Left lobe of liver (tissue), 2 donors: ENCODE measurements at regions not wholly inside any gene's neighbourhood (a gene's known extent, or its start where the extent isn't known, plus 50 kb on each side); places are given as distances from the start of the nearest gene placed in this dataset.
"Not testable (repeated sequence)": the region's sequence is repeated elsewhere in the genome, so short reads cannot be mapped to it uniquely, and the experiment has no call there.

ENCODE experiments used
- ATAC-seq: fragments of 200-7000 bp; cut with Tn5 transposase; one replicate; pipeline ENCODE4 v1.9.1; 2020; ENCODE audit warnings: mild to moderate bottlenecking, moderate library complexity
- DNase-seq: peaks from one replicate; pipeline ENCODE4 v3.0.0-alpha.2; 2020; ENCODE audit warnings: low spot score
- donor health status: DM: no; HTN: no; CAD: no; lungs with moderate emphysema.
- donor health status: DM: no; HTN: yes; CAD: no.

DNA sequence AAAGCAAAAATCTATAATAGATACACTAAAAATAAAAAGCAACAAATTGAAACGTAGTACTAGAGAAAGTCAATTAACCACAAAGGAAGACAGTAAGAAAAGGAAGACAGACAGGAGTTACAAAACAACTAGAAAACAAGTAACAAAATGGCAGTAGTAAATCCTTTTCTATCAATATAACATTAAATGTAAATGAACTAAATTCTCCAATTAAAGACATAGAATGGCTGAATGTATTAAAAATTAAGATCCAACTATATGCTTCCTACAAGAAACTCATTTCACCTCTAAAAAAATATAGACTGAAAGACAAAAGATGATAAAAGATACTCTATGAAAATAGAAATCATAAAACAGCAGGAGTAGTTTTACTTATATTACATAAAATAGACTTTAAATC lies 79.1 kb downstream of the CTH start:
- no peak for DNase-seq
- no peak for ATAC-seq

DNA sequence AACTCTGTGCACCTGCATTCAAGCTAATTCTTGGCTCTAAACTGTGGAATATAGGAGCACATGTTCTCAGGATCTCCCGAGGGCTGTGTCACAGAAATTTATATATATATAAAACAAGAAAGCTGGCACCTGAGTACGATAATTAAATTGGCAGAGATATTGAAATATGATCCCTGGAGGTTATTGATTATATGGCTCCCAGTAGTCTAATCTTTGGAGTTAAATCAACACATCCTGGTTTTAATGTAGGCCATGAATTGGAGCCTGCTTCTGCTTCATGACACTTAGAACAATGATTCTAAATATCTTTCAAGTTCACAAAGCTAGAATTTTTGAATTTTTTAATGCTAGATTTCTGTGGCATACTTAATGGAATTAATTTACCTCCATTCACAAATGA lies 84.3 kb downstream of the CTH start:
- DNase-seq, result no peak
- no peak for ATAC-seq

DNA sequence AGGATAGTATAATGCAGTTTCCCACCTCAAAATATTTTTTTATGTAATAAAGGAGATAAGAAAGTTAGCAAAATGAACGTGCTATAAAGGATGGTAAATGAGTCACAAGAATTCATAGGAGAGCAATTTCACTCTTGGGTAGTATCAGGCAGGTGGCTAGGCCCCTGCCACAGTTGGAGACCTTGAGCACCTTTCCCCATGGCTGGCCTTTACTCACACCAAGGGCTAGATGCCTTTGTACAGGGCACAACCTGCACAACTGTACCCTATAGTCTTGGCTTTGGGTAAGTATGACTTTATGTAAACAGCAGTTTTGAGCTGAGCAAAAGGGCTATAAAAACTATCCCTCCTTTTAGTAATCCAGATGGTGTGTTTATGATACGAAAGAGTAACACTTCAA lies 85.1 kb downstream of the CTH start:
- ATAC-seq (no peak), DNase-seq (no peak)

DNA sequence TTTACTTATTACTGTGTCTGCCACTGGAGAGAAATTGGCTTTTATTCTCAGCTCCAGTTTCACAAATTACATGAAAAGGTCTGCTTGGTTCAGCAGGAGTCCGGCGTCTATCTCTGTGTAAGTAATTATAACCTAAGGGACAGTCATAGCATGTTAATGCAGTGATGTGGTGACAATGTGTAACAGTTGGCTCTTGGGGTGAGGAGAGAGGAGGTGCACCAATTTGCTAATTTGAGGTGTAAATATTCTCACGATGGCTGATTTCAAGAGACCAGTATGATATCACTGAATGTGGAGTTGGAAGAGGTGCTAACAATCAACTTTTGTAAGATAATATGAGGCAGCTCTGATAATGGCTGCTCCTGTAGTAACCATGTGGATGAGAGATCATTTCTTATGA lies 86.1 kb downstream of the CTH start:
- DNase-seq, result no peak
- no peak for ATAC-seq

DNA sequence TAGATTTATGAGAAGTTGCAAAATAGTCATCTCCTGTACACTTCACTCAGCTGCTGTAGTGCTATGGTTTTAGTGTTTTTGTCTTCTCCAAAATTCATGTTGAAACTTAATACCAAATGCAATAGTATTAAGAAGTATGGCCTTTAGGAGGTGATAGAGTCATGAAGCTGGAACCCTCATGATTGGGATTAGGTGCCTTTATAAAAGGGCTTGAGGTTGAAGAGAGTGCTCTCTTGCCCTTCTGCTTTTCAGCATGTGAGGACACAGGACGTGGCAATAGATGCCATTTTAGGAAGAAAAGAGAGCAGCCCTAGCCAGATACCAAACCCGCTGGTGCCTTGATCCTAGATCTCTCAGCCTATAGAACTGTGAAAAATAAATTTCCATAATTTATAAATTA lies 87.6 kb downstream of the CTH start:
- DNase-seq, result no peak
- ATAC-seq, result no peak

DNA sequence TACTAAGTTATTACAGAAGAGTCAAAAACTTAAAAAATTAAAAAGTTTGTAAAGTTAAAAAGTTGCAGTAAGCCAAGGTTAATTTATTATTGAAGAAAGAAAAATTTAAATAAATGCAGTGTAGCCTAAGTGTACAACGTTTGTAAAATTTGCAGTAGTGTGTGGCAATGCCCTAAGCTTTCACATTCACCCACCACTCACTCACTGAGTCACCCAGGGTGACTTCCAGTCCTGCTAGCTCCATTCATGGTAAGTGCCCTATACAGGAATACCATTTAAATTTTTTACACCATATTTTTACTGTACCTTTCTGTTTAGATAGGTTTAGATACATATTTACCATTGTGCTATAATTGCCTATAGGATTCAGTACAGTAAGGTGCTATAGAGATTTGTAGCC lies 88.6 kb downstream of the CTH start:
- ATAC-seq (no peak), DNase-seq (no peak)

DNA sequence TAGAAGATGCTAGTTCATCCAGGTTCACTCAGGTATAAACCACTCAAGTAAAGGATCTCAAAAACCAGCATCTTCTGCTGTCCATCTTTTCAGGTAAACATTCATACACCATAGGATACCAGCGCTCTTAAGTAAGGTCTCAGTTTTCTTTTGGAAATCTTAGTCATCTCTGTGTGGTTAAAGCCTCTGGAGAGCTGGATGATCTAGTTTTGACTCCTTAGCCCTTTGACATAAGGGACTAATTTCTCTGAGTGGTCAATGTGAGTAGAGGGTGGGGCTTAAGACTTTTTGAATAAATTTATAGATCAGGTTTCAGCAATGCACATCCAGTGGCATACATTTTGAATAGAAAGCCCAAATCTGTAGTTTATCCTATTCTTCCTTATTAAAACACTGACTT lies 92.3 kb downstream of the CTH start:
- ATAC-seq (no peak), DNase-seq (no peak)

DNA sequence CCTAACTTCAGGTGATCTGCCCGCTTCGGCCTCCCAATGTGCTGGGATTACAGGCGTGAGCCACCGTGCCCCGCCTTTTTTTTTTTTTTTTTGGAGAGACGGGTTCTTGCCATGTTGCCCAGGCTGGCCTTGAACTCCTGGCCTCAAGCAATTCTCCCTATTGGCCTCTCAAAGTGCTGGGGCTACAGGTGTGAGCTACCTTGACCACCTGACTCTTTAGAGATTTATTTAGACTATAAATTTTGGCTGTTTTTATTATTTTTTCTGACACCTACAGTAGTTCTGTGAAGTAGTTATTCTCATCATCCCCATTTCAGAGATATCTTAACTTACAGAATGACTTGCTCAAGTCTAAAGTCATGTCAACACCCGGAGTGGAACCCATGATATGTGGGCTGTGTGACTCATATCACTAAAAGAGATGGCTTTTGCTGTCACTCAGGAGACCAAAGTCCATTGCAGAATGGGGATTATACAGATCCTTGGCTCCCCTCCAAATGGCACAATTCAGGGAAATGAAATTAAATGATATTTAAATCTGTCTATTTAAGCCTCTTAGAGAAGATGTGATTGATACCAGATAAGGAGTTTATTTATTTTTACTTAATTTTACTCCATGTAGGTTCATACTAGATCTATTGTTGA lies 93.2 kb downstream of the CTH start:
- DNase-seq (no peak), ATAC-seq (peak; percentile 44)

DNA sequence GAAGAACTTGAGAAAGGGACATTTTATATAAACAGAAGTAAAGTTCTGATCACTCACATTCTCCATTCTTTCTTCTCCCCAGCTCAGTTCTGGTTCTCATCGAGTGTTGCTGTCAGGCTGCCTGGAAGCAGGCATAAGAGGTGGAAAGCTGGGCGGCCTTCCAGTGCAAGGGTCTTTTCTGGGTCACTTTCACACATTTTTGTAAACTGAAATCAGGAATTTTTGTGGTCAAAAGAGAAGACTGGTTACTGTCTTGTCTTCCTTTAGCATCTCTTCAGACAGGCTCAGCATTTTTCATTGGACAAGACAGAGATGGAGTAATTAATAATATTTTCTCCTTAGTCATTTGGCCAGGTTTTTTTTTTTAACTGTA lies 93.7 kb downstream of the CTH start:
- ATAC-seq (no peak), DNase-seq (no peak)

DNA sequence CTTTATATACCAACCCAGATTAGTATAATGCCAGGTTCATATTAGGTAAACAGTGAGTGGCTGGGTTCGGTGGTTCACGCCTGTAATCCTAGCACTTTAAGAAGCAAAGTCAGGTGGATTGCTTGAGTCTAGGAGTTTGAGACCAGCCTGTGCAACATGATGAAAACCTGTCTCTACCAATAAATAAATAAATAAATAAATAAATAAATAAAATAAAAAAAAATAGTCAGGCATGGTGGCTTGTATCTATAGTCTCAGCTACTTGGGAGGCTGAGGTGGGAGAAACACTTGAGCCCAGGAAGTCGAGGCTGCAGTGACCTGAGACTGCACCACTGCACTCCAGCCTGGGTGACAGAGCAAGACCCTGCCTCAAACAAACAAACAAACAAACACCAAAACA lies 96.9 kb downstream of the CTH start:
- DNase-seq, ATAC-seq: not testable (repeated sequence)

DNA sequence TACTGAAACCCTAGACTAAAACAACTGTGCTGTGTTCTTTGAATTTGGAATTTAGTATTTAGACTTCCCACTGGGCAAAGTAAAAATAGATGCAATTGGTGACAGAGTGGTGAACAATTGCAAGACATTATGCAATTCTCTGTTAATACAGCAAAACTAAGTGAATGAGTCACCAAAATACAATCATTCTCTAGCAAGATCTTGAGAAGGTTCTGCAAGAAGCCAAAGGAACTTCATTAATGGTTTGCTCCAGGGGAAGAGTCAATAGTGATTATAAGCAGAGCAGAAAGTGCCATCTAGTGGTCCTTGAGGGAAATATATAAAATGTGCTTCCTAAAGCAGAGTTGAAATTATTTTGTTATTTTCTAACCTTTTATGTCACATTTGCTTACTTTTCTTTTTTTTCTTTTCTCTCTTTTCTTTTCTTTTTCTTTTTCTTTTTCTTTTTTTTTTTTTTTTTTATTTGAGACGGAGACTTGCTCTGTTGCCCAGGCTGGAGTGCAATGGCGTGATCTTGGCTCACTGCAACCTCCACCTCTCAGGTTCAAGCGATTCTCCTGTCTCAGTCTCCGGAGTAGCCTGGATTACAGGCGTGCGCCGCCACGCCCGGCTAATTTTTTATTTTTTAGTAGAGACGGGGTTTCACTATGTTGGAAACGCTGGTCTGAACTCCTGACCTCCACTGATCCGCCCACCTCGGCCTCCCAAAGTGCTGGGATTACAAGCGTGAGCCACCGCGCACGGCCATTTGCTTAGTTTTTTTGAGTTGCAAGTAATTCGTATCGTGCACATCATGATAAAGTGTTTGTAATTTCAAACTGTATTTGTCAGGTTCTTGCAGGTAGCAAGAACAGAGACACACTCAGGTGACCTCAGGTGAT lies 99.2 kb downstream of the CTH start:
- ATAC-seq (peak; percentile 89), DNase-seq (no peak)

DNA sequence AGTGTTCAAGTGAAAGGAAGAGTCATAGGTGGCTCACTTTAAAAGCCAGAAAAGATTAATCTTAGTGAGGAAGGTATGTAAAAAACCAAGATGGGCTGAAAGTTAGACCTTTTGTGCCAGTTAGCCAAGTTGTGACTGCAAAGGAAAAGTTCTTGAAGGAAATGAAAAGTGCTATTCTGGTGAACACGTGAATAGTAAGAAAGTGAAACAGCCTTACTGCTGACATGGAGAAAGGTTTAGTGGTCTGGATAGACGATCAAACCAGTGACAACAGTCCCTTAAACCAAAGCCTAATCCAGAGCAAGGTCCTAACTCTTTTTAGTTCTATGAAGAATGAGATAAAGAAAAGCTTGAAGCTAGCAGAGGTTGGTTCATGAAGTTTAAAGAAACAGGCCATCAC lies 106.4 kb downstream of the CTH start:
- DNase-seq (no peak), ATAC-seq (no peak)

DNA sequence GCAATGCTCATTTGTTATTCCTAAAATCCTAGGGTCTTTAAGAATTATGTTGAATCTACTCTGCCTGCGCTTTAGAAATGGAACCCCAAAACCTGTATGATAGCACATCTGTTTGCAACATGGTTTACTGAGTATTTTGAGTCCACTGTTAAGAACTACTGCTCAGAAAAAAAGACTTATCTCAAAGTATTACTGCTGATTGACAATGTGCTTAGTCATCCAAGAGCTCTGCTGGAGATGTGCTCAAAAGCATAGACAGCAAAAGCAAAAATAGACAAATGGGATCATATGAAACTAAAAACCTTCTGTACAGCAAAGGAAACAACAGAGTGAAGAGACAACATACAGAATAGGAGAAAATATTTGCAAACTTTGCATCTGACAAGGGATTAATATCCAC lies 107.0 kb downstream of the CTH start:
- no peak for DNase-seq
- ATAC-seq, result no peak

DNA sequence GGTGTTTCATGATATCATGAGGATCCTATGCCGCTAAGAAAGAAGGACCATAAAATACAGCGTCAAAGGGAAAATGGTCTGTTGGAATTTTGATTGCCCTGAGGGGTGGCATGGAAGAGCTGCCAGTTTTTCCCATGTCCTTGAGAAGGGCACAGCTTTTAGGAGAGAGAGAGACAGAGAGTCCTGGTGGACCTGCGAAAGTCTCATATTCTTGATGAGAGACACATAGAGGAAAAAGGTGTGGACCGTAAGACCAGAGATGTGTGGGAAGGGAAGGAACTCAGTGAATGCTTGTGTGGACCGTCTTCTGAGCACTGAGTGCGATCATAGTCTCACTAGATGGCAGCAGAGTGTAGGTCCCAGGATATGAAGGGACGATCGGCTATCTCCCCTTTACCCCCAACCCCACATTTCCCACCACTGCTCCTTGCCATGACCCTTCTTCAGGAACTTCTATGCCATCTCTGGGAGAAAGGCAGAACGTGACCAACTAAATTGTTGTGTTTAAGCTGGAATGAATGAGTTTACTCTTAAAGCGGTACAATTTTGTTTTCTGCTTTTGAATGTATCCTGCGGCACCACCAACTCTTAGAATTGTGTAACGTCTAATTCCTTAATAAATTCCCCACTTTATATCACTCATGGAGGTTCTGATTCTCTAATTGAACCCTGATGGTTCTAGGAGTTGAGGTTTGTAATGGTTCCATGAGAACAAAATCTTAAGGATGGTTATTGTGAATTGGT lies 117.7 kb downstream of the CTH start:
- ATAC-seq (peak; percentile 92), DNase-seq (no peak)

DNA sequence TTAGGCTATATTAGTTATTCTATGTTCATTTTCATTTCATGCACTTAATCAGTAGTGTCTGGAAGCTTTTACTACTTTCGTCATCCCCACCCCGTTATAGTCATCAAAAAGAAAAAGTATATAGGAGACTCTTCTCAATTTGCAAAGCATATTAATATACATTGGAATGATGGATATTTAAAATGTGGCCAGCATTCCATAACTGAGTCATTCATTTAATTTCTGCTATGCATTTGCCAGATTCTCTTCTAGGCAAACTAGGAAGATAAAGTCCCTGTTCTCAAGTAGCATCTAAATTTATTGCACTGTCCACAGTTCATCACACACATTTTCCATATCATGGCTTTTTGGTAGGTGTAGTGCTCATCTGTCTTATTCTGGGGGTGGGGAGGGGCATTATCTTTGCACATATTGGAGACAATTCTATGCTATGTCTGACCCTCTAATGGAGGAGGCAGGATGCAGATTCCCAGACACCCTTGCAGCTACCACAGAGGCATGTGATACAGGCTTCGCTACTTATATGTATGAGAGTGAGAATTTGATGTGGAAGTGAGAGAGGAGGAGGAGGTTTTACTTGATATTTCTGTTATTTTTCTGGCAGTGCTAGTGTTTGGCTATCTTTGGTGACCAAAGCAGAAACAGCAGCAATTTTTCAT lies 125.8 kb downstream of the CTH start:
- DNase-seq (no peak), ATAC-seq (no peak)

DNA sequence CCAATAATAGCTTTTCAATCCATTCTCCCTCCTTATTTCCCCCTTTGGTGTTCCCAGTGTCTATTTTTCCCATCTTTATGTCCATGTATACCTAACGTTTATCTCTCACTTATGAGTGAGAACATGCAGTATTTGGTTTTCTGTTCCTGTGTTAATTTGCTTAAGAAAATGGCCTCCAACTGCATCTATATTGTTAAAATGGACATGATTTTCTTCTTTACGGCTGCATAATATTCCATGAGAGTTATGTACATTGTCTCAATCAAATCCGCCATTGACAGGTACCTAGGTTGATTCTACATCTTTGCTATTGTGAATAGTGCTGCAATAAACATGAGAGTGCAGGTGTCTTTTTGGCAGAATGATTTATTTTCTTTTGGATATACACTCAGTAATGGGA lies 126.7 kb downstream of the CTH start:
- no peak for ATAC-seq
- DNase-seq, result no peak

DNA sequence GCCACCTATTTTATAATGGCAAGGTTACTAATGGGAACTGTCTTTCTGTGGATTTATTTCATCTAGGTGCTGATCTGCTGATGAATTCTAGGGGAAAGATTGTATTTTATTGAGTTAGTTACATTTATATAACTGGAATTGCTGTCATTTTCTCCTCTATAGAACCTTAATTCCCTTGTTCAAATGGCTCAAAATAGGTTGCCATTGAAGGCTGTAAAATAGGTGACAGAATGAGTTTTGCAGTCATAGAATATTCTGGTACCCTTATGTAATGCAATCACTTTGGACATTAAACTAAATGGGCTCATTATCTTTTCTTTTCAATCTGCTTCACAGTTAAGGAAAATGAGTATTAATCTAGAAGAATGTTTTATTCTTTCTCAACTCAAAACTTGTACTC lies 131.0 kb downstream of the CTH start:
- DNase-seq (no peak), ATAC-seq (no peak)

DNA sequence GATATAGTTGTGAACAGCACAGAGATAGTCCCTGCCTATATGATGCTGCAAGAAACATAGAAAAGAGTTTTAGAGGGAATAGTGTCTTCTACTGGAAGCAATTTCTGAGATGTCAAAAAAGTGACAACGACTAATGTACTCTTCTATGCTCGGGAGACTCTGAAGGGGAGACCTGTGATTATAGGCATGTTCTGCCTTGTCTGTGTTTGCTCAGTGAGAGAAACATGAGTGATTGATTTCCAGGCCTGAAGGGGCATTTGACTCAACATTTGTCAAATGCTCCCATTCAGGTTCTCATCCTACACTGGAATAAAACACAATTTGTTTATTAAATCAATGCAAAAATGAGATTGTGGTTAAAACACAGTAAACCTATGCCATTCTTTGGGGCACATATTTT lies 131.8 kb downstream of the CTH start:
- DNase-seq (no peak), ATAC-seq (no peak)

DNA sequence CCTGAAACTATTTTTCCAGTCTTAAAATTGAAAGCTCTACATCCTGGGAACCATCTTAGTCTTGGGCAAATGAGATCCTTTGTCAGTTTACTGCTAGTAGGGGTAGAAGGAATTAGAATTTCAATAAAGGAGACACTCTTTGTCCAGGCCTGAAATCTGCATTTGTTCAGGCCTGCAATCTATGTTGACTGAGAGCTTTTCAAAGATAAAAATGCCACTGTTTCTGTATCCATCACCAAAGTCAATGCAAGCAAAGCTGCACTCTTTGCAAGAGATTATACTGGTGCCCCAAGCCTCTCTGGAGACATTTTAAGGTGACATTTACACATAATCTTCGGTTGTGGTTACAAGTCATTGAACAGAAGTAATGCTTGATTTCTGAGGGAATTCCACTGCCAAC lies 135.7 kb downstream of the CTH start:
- DNase-seq (no peak), ATAC-seq (no peak)

DNA sequence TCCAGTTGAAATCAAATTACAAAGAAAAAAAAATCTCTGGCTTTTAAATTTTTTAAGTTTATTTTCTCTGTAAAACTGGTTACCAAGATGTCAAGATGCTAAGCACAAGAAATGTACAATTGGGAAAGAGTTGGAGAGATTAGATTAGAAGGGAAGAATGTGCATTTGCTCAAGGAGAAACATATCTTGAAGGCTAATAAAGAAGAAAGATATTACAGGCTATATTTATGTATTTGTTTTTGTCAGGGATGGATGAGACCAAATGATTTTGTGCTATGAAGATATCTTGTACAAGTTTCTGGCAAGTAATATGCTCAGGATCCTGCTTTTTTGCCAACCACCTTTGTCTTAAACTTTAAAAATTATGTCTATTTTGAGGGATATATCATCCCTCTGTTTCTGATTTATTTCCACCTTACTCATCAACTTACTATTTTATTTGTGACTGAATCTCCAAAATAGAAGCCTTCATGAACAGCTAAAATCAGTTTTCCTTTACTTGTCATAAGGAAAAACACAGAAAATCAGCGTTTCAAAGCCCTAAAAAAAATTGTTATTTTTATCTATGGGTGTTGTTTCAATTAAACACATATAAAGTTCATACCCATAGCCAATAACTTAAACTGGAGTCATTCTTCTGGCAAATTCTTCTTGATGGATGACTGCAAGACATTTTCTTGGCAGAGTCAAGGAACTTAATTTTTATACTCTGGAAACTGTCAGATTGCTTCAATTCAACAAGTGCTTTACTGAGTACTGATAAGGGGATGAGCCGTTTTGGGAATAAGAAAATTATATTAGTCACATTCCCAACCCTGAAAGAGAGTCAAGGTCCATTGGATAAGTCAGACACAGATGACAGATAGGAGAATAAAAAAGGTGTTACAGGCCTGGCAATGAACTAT lies 141.8 kb downstream of the CTH start:
- ATAC-seq (no peak), DNase-seq (no peak)

DNA sequence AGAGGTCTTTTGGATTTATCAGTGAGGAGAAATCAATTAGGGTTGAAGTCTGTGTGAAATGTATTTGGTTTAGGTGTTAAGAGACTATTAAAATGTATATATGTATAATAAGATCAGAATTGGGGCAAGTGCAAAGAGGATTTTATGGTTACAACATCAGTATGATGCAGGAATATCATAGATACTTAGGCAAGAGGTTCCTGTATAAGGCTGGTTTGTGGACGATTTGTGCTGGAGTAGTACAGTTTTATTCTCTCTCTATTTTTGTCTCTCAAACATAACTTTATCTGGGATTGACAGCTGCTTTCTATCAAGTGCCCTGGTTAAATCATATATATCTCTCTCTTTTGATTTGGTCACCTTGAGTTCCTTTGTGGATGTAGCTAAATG lies 142.5 kb downstream of the CTH start:
- DNase-seq, result no peak
- no peak for ATAC-seq
